MM.1S (cell line): ENCODE measurements at regions not wholly inside any gene's neighbourhood (a gene's known extent, or its start where the extent isn't known, plus 50 kb on each side); places are given as distances from the start of the nearest gene placed in this dataset.

Experiments used
- DNase-seq: peaks from one replicate; pipeline ENCODE4 v3.0.0-alpha.2; 2015
- H2AFZ ChIP-seq: fragments of 300-600 bp; sonication (generic); 2 replicates; pipeline ENCODE4 v1.6.0; 2016; ENCODE audit warnings: antibody characterized with exemption, low read length
- H3F3A ChIP-seq: fragments of 300-600 bp; sonication (generic); 2 replicates; pipeline ENCODE4 v1.6.1; 2016; ENCODE audit warnings: mild to moderate bottlenecking, antibody characterized with exemption, low read length, moderate library complexity, mixed read lengths; ENCODE audit not compliant: insufficient read depth
- H3K27ac ChIP-seq: fragments of 300-600 bp; sonication (generic); 2 replicates; pipeline ENCODE4 v1.5.1; 2016; ENCODE audit warnings: mild to moderate bottlenecking, low read length
- H3K27me3 ChIP-seq: fragments of 300-600 bp; sonication (generic); replicated peaks from 2 replicates; pipeline ENCODE4 v1.6.0; 2016; ENCODE audit warnings: low read length; ENCODE audit not compliant: insufficient read depth
- H3K36me3 ChIP-seq: fragments of 300-600 bp; sonication (generic); replicated peaks from 2 replicates; pipeline ENCODE4 v1.6.1; 2016; ENCODE audit warnings: mild to moderate bottlenecking, low read length, mixed read lengths; ENCODE audit not compliant: insufficient read depth
- H3K4me1 ChIP-seq: fragments of 300-600 bp; sonication (generic); 2 replicates; pipeline ENCODE4 v1.6.1; 2016; ENCODE audit warnings: low read length, mixed read lengths
- H3K4me2 ChIP-seq: fragments of 300-600 bp; sonication (generic); 2 replicates; pipeline ENCODE4 v1.6.0; 2016; ENCODE audit warnings: low read depth, low read length
- H3K4me3 ChIP-seq: fragments of 300-600 bp; sonication (generic); 2 replicates; pipeline ENCODE4 v1.5.1; 2016; ENCODE audit warnings: low read length, mixed read lengths
- H3K79me2 ChIP-seq: fragments of 300-600 bp; sonication (generic); 2 replicates; pipeline ENCODE4 v1.6.1; 2016; ENCODE audit warnings: mixed run types, low read length, mixed read lengths
- H3K9ac ChIP-seq: fragments of 300-600 bp; sonication (generic); 2 replicates; pipeline ENCODE4 v1.6.1; 2016; ENCODE audit warnings: low read length, mixed read lengths
- H3K9me2 ChIP-seq: fragments of 300-600 bp; sonication (generic); replicated peaks from 2 replicates; pipeline ENCODE4 v1.6.1; 2016; ENCODE audit warnings: mild to moderate bottlenecking, low read length, mixed read lengths; ENCODE audit not compliant: insufficient read depth
- H3K9me3 ChIP-seq: fragments of 300-600 bp; sonication (generic); replicated peaks from 2 replicates; pipeline ENCODE4 v1.6.1; 2016; ENCODE audit warnings: mild to moderate bottlenecking, low read length, mixed read lengths; ENCODE audit not compliant: insufficient read depth
- H4K20me1 ChIP-seq: fragments of 300-600 bp; sonication (generic); 2 replicates; pipeline ENCODE4 v1.6.1; 2016; ENCODE audit warnings: mild to moderate bottlenecking, low read length, moderate library complexity, mixed read lengths; ENCODE audit not compliant: insufficient read depth
- EZH2 ChIP-seq: fragments of 300-600 bp; sonication (generic); optimal IDR thresholded peaks from 2 replicates; pipeline ENCODE3; 2017; ENCODE audit warnings: low read depth, mild to moderate bottlenecking, antibody characterized with exemption, low read length, mixed read lengths
- EZH2phosphoT487 ChIP-seq: fragments of 300-600 bp; sonication (generic); IDR thresholded peaks from 2 replicates; pipeline ENCODE4 v1.6.1; 2018; ENCODE audit warnings: antibody characterized with exemption, low read length
- TF ChIP-seq, protein P1 (sequence below): fragments of 300-600 bp; sonication (generic); IDR thresholded peaks from 2 replicates; pipeline ENCODE4 v1.5.1; 2016; ENCODE audit warnings: antibody characterized with exemption, low read length, mixed read lengths

DNA sequence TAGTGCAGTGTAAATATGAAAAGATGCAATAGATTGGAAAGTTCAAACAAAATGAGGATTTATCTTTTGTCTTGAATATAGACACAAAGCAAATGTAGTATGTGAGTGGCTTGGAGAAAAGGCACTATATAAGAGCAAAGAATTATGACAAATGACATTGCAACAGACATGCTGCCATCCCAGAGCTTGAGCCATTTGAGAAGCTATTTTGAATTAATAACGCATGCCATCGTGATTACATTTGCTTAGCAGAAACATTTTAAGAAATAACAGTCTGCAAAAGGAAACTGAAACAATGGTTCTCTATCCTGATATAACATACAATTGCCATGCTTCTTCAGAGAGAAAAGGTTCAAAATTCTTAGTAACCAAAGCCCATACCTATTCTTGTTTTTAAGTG lies 677.1 kb downstream of the ZEB2 start:
- Histone ChIP-seq H3K4me2 (no peak overlapping the region), H3K79me2 (no peaks in the 10 kb centered on the region), H3K9me2 (no peaks in the 10 kb centered on the region), H2AFZ (no peak overlapping the region), H3K4me1 (no peaks in the 10 kb centered on the region), H4K20me1 (no peaks in the 10 kb centered on the region), H3K27ac (no peak overlapping the region), H3K36me3 (no peaks in the 10 kb centered on the region), H3K27me3 (no peaks in the 10 kb centered on the region), H3F3A (no peaks in the 10 kb centered on the region), H3K9ac (no peak overlapping the region), H3K9me3 (no peaks in the 10 kb centered on the region), H3K4me3 (no peak overlapping the region)
- TF ChIP-seq, protein P1, sequence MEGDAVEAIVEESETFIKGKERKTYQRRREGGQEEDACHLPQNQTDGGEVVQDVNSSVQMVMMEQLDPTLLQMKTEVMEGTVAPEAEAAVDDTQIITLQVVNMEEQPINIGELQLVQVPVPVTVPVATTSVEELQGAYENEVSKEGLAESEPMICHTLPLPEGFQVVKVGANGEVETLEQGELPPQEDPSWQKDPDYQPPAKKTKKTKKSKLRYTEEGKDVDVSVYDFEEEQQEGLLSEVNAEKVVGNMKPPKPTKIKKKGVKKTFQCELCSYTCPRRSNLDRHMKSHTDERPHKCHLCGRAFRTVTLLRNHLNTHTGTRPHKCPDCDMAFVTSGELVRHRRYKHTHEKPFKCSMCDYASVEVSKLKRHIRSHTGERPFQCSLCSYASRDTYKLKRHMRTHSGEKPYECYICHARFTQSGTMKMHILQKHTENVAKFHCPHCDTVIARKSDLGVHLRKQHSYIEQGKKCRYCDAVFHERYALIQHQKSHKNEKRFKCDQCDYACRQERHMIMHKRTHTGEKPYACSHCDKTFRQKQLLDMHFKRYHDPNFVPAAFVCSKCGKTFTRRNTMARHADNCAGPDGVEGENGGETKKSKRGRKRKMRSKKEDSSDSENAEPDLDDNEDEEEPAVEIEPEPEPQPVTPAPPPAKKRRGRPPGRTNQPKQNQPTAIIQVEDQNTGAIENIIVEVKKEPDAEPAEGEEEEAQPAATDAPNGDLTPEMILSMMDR = no peak
- TF ChIP-seq EZH2 = no peak
- no peak for TF ChIP-seq EZH2phosphoT487
- no peak for DNase-seq

DNA sequence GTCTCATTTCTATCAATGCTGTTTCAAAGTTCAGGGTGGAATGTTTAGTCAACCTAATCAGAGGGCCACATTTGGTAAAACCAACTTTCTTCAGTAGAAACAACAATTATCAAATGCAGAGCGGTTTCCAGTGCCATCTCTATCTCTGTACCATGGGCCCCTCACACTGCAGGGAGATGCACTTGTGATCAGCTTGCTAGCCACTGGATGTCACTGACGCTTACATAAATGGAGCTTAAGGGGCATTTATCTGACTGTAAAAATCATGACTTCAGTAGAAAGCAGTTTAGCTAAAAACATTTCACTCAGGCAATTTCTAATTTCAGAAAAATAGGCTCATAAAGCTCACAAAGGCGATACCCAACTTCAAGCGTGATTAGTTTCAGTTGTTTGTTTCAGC lies 678.0 kb downstream of the ZEB2 start:
- no peaks in the 10 kb centered on the region for H3F3A ChIP-seq
- H3K9ac ChIP-seq = no peak overlapping the region
- H3K36me3 ChIP-seq = no peaks in the 10 kb centered on the region
- TF ChIP-seq, protein P1 = no peak
- TF ChIP-seq EZH2phosphoT487 (no peak), EZH2 (no peak)
- no peak overlapping the region for H3K4me3 ChIP-seq
- H2AFZ ChIP-seq = no peak overlapping the region
- no peaks in the 10 kb centered on the region for H3K27me3 ChIP-seq
- no peaks in the 10 kb centered on the region for H3K4me1 ChIP-seq
- no peaks in the 10 kb centered on the region for H4K20me1 ChIP-seq
- H3K9me3 ChIP-seq = no peaks in the 10 kb centered on the region
- no peaks in the 10 kb centered on the region for H3K9me2 ChIP-seq
- no peak overlapping the region for H3K27ac ChIP-seq
- H3K79me2 ChIP-seq = no peaks in the 10 kb centered on the region
- H3K4me2 ChIP-seq = no peak overlapping the region
- no peak for DNase-seq

DNA sequence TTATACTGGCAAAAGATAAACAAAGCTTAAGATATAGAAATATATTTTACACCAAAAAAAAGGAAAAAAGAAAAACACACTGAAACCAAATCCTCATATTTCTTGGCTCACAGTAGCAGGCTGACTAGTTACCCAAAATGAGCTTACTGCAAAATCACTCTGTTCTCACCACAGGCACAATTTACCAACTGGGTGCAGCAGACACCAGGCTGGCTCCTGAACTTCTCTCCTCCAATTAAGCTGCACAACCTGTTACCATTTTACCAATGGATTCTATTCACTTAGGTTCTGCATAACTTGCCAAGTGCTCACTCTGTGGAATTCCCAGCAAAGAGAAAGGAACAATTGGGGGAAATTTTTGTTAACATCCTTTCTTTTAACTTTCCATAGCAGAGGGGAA lies 679.3 kb downstream of the ZEB2 start:
- TF ChIP-seq, protein P1 = no peak
- no peak for TF ChIP-seq EZH2phosphoT487
- TF ChIP-seq EZH2 = no peak
- Histone ChIP-seq H3F3A (no peaks in the 10 kb centered on the region), H4K20me1 (no peaks in the 10 kb centered on the region), H3K36me3 (no peaks in the 10 kb centered on the region), H3K27me3 (no peaks in the 10 kb centered on the region), H3K4me2 (no peak overlapping the region), H3K9me2 (no peaks in the 10 kb centered on the region), H3K9me3 (no peaks in the 10 kb centered on the region), H3K4me3 (no peak overlapping the region), H3K79me2 (no peaks in the 10 kb centered on the region), H2AFZ (no peak overlapping the region), H3K9ac (no peak overlapping the region), H3K27ac (no peak overlapping the region), H3K4me1 (no peaks in the 10 kb centered on the region)
- no peak for DNase-seq
